Suprapubic skin (tissue), 4 donors: ENCODE measurements at regions not wholly inside any gene's neighbourhood (a gene's known extent, or its start where the extent isn't known, plus 50 kb on each side); places are given as distances from the start of the nearest gene placed in this dataset.

Experiments used
- EP300 ChIP-seq: sonication (generic); formaldehyde crosslinking; IDR thresholded peaks from one replicate; pipeline ENCODE4 v1.6.1; 2017; ENCODE audit warnings: antibody characterized with exemption
- POLR2A ChIP-seq, 2 donors: fragments of 450-650 bp; IDR thresholded peaks; one replicate each; pipeline ENCODE4 v1.6.1; 2017; ENCODE audit warnings: antibody characterized with exemption in 2 of 2, mild to moderate bottlenecking in 2 of 2, moderate library complexity in 2 of 2
- POLR2AphosphoS5 ChIP-seq, 3 donors: sonication (generic); formaldehyde crosslinking; IDR thresholded peaks; one replicate each; pipeline ENCODE4 v1.6.1; 2017; ENCODE audit warnings: antibody characterized with exemption in 3 of 3
- TF ChIP-seq, protein P1 (sequence below), 2 donors: fragments of 200-600 bp in 1 of 2; fragments of 450-650 bp in 1 of 2; sonication (generic) in 1 of 2; IDR thresholded peaks; one replicate each; pipeline ENCODE4 v1.5.1; 2016 to 2019; ENCODE audit warnings: antibody characterized with exemption in 2 of 2, mild to moderate bottlenecking in 1 of 2, moderate library complexity in 1 of 2

DNA sequence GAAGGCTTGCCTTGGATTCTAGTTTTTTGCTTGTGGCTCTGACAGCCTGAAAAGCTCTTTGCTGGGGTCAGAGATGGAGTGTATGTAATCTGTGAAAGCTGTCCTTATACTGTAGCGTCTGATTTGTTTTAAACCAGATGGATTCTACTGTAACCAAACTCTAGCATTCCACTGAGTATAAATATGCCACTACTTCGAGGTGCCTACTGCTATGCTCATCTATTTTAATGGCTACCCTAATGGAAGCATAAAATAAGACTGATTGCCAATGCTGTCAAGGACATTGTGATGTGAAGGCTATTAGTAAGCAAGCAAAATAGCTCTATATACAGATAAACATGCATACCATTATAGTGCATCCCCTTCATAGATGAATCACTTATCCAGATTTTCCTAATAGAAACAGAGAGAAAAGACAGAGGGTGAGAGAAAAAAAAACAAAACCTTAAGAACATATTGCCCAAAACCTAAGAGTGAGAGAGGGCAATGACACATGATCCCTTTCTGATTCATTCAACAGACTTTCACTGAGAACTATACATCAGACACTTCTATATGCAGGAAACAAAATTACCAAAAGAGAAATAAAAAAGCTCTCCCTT is 1025.8 kb upstream of the LCORL start:
- TF ChIP-seq POLR2A (IDR thresholded peaks at IDR 0.05) (no peak), EP300 (no peak), POLR2AphosphoS5 (IDR thresholded peaks at IDR 0.05) (no peak)
- TF ChIP-seq, protein P1, sequence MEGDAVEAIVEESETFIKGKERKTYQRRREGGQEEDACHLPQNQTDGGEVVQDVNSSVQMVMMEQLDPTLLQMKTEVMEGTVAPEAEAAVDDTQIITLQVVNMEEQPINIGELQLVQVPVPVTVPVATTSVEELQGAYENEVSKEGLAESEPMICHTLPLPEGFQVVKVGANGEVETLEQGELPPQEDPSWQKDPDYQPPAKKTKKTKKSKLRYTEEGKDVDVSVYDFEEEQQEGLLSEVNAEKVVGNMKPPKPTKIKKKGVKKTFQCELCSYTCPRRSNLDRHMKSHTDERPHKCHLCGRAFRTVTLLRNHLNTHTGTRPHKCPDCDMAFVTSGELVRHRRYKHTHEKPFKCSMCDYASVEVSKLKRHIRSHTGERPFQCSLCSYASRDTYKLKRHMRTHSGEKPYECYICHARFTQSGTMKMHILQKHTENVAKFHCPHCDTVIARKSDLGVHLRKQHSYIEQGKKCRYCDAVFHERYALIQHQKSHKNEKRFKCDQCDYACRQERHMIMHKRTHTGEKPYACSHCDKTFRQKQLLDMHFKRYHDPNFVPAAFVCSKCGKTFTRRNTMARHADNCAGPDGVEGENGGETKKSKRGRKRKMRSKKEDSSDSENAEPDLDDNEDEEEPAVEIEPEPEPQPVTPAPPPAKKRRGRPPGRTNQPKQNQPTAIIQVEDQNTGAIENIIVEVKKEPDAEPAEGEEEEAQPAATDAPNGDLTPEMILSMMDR (IDR thresholded peaks at IDR 0.05) = no peak
